HG03460 (cell line): ENCODE measurements at regions not wholly inside any gene's neighbourhood (a gene's known extent, or its start where the extent isn't known, plus 50 kb on each side); places are given as distances from the start of the nearest gene placed in this dataset.

Experiments used
- ATAC-seq: cut with Tn5 transposase; IDR thresholded peaks from one replicate; pipeline ENCODE4 v1.9.1; 2021; ENCODE audit not compliant: unreplicated experiment

DNA sequence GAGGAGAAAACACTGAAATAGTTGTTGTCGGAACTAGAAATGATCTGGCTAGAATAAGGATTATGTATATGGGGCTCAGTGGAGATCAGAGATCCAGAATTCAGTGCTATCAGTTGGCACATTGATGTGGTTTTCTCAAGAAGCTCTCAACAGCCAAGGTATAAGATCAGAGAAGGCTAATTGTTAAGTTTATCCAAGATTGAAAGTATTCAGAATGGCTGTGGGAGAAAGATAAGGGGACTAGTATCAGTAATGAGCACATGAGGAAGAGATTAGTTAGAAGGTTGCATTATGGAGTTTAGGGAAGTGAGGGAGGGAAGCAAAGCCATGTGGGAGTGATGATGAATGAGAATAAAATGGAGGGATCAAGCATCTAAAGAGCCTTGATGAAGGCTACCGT lies 128.1 kb upstream of the MIS18BP1 start:
- ATAC-seq = no peak

DNA sequence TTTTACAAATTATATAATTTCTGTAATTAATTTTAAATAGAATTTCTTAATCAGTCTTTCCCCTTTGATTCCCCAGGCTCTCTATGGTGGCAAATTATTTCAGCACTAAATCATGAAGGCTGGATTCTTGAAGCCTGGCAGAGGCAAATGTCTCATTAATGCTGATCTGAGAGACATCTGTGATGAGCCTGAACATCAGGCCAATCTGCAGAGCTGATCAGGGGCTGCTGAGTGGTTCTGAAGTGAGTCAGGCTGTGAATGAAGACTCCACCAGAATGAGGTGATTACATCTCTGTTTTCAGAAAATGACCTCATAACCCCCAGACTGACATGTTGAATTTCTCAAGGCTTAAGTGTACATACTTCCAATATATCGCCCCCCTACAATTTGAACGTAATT lies 124.2 kb upstream of the MIS18BP1 start:
- no peak for ATAC-seq

DNA sequence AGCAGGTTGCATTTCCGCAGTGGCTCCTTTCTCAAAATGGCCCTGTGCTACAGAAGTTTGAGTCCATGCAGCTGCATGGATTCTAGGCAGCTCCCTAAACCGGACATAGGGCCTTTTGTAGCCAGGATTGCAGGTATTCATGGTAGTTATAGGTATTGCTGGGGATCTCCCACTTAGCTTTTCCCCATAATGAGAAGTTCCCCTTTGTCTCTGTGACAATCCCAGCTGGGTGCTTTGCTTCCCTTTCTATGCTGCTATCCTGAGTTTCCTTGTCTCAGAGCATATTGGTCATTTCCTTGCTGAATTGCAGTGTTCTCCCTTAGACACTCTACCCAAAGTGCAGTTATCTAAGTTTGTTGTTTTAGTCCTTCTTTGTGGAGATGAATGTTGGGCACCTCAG lies 120.9 kb upstream of the MIS18BP1 start:
- ATAC-seq = no peak

DNA sequence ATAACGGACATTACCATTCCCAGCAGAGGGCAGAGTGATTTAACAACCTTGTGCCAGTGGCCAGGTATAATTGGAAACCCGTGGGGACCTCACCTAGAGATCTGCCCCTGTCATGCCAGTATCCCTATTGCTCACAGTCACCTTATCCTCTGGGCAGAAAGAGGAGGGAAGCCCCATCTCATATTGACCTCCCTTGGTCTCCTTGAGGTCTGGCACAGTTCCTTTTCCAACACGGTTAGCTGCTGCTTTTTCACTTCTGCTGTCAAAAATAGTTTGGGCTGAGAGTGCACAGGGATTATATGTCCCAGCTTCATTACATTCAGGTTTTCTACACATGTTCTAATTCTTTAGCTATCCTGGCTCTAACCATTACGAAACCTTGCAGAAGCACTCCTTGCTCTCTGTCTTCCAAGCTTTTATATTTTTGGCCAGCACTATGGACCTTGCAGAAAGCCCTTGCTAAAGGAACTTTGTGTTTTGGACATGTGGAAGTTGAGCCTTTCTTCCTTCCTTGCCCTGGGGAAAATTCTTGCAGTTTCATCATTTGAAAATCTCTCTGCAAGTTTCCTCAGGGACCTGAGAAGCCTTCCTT lies 111.7 kb upstream of the MIS18BP1 start:
- ATAC-seq = no peak

DNA sequence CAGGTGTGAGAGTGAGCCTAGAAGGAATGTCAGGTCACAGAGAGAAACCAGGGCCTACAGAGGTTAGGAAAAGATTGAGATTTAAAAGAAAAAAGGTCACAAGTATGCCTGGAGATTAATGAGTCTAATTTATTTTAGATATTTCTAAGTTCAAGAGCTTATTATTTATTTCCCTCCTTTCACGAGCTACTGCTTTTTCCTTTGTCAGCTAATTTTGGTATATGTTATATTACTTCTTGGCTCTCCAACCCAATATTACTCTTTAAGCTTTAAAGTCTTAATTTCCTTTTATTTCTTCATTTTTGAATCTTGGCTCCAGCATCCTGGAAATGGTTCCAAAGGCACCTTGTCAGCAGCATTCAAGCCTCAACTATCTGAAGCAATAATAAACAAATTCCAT lies 109.5 kb upstream of the MIS18BP1 start:
- ATAC-seq = no peak

DNA sequence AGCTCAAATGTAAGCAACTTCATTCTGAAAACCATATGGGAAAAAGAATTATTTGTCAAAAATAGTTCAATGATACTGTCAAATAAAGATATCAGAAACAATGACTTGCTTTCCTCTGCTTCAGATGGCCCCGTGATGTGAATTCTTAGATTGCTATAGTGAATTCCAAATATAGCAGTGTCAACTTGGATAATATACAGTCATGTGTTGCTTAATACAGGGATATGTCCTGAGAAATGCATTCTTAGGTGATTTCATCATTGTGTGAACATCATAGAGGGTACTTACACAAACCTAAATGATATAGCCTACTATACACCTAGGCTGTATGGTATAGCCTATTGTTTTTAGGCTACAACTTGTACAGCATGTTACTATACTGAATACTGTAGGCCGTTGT lies 108.7 kb upstream of the MIS18BP1 start:
- no peak for ATAC-seq

DNA sequence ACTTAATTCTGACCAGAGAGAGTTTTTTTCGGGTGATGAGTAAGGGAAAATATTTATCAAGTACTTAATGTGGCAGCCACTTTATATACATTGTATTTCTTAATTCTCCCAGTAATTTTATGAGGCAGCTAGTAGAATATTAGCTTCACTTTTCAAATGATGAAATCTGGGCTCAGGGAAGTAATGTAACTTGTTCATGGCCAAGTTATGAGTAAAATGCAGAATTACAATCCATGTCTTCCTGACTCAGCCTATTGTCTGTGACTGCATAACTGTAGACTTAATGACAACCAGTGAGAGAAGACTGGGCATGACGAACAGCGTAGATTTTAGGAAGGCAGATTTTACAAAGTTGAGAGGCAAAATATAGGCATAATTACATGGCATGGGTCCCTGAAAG lies 106.7 kb upstream of the MIS18BP1 start:
- ATAC-seq = no peak

DNA sequence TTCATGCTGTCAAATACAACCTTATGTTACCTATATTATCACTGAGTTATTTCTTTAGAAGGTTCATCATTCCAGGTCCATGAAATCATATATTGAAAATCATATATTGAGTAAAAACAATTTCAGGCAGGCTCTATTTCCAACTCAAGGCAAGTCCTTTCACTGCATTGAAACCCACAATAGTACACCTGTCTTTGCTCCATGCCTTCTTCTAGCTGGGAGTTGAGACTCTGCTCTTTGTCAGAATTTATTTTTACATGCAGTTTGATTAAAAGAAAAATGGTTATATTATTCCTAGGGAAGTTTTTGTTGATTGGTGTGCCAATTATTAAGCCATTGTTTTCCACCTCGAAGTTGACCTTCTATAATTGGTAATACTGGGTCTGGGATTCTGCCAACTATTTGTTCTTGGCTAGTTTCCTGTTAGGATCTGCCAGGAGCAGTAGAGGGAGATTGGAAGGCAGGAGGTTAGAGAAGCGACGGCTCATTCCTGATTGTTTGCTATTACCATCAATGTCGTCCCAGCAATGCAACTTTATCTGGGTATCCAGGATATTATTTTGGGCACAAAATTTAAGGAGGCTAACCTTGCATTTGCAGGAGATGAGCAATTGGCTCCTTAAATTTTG lies 79.5 kb upstream of the MIS18BP1 start:
- no peak for ATAC-seq

DNA sequence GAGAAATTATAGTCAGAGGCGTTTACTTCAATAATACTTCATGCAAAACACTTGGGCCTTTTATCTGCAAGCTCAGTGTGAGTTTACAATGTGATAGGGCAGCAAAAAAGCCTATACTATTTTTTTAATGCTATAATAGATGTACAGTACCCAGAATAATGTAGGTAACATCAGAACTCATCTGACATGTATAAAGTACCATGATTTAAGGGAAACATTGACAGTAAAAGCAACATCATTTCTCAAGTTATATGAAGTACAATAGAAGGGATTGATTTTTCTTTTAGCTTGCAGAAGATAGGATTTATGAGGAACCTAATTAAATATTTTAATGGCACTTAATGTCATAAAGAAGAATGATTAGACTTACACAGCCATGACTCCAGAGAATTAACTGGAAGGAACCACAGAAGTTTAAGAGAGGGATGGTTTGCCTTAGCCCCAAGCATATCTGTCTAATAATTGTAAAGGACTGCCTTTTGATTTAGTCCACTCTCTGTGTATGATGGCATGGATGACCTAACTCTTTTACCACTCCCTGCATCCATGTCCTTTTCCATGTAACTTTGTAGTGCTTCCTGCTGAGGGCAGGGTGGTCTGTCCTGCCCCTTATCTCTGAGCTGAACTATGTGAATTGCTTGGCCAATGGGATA lies 55.9 kb upstream of the MIS18BP1 start:
- no peak for ATAC-seq
